AG04449 (cell line): ENCODE measurements at regions not wholly inside any gene's neighbourhood (a gene's known extent, or its start where the extent isn't known, plus 50 kb on each side); places are given as distances from the start of the nearest gene placed in this dataset.
"Not testable (repeated sequence)": the region's sequence is repeated elsewhere in the genome, so short reads cannot be mapped to it uniquely, and the experiment has no call there.

Experiments used
- CTCF ChIA-PET: fragments of 350-600 bp; formaldehyde crosslinking; extraction: SDS; loops from one replicate; lab custom pipeline; 2021; ENCODE audit warnings: antibody characterized with exemption; lab: Yijun Ruan, JAX
- POLR2A ChIA-PET: fragments of 400-600, 350-600 bp; formaldehyde crosslinking; extraction: SDS; loops from one replicate; lab custom pipeline; 2020; ENCODE audit warnings: antibody characterized with exemption, inconsistent platforms; lab: Yijun Ruan, JAX
- DNase-seq: peaks from one replicate; pipeline ENCODE4 v3.0.0-alpha.2; 2010; ENCODE audit warnings: low read depth, low spot score
- H3K4me3 ChIP-seq: 2 replicates; pipeline ENCODE4 v1.5.1; 2011; ENCODE audit warnings: low read depth, mild to moderate bottlenecking, control low read depth, low read length
- TF ChIP-seq, protein P1 (sequence below): IDR thresholded peaks from one replicate; pipeline ENCODE4 v1.5.1; 2011; ENCODE audit warnings: mild to moderate bottlenecking, moderate library complexity, low read length, control low read depth, inconsistent platforms; ENCODE audit not compliant: insufficient read depth; ENCODE audit errors: missing control alignments

DNA sequence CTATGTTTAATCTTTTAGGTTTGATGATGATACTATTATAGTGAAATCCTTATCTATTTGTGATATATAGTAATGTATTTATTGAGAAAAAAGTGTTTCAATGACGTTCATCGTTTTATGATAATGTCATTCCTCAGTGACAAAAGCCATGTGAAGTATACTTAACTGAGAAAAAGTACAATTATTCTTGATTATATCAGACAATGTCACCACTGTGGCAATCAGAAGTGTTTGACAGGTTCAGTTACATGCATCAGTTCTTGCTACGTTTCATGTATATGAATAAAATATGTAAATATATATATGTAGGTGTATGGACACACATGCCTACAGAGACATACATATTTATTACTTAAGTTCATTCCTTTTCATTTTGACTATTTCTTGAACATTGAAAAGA, 341.5 kb upstream of the CDH10 start:
- CTCF ChIA-PET = no interaction called here
- no peak overlapping the region for H3K4me3 ChIP-seq
- POLR2A ChIA-PET = no interaction called here
- TF ChIP-seq, protein P1, sequence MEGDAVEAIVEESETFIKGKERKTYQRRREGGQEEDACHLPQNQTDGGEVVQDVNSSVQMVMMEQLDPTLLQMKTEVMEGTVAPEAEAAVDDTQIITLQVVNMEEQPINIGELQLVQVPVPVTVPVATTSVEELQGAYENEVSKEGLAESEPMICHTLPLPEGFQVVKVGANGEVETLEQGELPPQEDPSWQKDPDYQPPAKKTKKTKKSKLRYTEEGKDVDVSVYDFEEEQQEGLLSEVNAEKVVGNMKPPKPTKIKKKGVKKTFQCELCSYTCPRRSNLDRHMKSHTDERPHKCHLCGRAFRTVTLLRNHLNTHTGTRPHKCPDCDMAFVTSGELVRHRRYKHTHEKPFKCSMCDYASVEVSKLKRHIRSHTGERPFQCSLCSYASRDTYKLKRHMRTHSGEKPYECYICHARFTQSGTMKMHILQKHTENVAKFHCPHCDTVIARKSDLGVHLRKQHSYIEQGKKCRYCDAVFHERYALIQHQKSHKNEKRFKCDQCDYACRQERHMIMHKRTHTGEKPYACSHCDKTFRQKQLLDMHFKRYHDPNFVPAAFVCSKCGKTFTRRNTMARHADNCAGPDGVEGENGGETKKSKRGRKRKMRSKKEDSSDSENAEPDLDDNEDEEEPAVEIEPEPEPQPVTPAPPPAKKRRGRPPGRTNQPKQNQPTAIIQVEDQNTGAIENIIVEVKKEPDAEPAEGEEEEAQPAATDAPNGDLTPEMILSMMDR = no peak
- no peak for DNase-seq

DNA sequence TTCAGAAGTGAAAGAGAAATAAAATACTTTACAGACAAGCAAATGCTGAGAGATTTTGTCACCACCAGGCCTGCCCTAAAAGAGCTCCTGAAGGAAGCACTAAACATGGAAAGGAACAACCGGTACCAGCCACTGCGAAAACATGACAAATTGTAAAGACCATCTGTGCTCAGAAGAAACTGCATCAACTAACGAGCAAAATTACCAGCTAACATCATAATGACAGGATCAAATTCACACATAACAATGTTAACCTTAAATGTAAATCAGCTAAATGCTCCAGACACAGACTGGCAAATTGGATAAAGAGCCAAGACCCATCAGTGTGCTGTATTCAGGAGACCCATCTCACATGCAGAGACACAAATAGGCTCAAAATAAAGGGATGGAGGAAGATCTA, 333.8 kb upstream of the CDH10 start:
- DNase-seq, H3K4me3 ChIP-seq, CTCF ChIA-PET, POLR2A ChIA-PET: not testable (repeated sequence)

DNA sequence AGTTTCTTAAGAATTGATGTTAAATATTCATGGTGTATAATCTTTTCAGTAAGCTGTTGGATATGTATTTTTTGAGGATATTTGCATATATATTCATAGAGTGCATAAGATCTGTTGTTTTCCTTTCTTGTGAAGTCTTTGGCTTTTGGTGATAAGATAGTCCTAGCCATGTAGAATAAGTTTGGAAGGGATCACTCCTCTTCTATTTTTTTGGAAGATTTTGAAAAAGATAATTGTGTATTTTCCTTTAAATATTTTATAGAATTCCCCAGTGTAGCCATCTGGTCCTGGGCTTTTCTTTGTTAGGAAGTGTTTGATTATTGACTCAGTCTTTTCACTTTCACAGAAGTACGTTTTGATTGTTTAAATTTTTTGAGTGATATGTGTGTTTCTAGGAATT, 318.8 kb upstream of the CDH10 start:
- ChIA-PET POLR2A (no interaction called here), CTCF (no interaction called here)
- TF ChIP-seq, protein P1 = no peak
- no peak overlapping the region for H3K4me3 ChIP-seq
- no peak for DNase-seq

DNA sequence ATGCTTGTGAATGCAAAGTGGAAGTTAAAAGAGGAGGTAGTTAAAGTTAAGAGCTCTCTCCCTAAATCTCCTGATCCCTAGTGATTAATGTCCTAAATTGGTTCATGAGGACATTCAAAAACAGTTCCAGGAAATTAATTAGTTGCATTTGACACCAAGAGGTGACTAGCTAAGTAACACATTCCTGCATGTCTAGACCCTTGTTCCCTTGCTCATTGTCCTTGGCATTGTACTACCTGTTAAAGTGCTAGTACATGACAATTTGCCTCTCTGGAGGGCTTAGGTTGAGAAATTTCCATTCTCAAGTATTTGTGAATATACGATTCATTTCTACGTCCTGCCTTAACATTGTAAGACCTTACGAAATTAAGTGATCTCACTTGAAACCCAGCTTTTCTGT, 278.6 kb upstream of the CDH10 start:
- no peak overlapping the region for H3K4me3 ChIP-seq
- POLR2A ChIA-PET = no interaction called here
- DNase-seq = no peak
- CTCF ChIA-PET = no interaction called here
- TF ChIP-seq, protein P1 = no peak

DNA sequence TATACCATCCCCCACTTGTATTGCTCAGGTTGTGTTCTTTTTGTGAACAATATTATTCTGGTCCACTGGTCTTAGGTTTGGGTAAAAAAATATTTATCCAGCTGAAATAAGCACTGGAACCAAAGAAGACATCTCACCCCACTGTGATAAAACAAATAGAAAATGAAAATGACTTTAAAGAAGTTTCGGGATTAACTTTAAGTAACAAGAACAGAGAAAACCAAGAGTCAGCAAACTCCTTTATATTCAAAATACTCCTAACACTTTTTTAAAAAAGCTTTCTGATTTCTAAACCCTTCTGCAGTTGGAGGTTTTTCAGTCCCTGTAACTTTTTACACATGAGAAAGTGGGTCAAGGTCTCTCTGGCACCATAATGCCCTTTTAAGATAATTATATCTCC, 273.9 kb upstream of the CDH10 start:
- ChIA-PET POLR2A (no interaction called here), CTCF (no interaction called here)
- DNase-seq = no peak
- TF ChIP-seq, protein P1 = no peak
- no peak overlapping the region for H3K4me3 ChIP-seq

DNA sequence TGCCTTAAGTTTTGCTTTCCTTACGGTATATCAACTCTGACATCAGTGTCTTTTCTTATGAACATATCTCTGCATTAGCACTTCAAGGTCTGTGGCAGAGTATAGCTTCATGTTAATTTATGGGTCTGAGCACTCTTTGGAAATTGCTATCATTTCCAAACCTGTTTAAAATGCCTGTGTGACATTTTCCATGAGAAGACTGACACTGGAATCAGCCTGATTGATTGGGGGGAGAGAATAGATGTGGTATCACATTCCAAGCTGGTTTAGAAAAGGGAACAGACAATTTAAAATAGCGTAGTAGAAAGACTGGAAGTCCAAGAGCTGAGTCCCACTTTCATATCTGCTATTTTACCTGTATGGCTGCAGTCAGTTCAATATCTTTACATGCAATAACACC, 272.1 kb upstream of the CDH10 start:
- TF ChIP-seq, protein P1 = no peak
- ChIA-PET POLR2A (no interaction called here), CTCF (no interaction called here)
- no peak for DNase-seq
- H3K4me3 ChIP-seq = no peak overlapping the region

DNA sequence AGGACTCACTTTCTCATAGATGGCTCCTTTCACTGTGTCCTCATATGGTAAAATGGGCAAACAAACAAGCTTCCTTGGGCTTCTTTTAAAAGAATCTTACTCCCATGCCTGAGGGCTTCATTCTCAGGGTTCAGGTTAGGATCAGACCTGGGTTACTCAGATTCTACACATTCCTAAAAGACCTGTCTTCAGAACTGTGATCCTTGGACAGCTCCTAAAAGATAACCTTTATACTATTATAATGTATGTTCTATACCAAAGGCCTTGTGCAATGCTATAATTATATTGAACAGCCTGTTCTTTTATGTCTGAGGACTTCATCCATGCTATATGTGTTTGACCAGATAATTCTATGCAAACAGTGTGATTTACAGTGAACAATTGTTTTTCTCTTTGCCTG, 264.4 kb upstream of the CDH10 start:
- no peak overlapping the region for H3K4me3 ChIP-seq
- no peak for DNase-seq
- TF ChIP-seq, protein P1 = no peak
- CTCF ChIA-PET = no interaction called here
- POLR2A ChIA-PET = no interaction called here
